ENCODE measurements at regions not wholly inside any gene's neighbourhood (a gene's known extent, or its start where the extent isn't known, plus 50 kb on each side); places are given as distances from the start of the nearest gene placed in this dataset.

GRCh38 chr7:38002689-38003088 is 82.2 kb downstream of the EPDR1 start:
- no peak for DNase-seq (ENCODE audit: low read depth in 2 of 2)

GRCh38 chr7:38006559-38006958 is 86.1 kb downstream of the EPDR1 start:
- no peak for DNase-seq (ENCODE audit: low read depth in 2 of 2)

GRCh38 chr7:38007096-38007495 is 86.7 kb downstream of the EPDR1 start:
- no peak for DNase-seq (ENCODE audit: low read depth in 2 of 2)

- DNase-seq (ENCODE audit: low read depth in 2 of 2): no peak
These were observed 92.8 kb downstream of the EPDR1 start for GRCh38 chr7:38013246-38013645.

- no peak for DNase-seq (ENCODE audit: low read depth in 2 of 2)
These were observed 96.1 kb downstream of the EPDR1 start for GRCh38 chr7:38016567-38016966.

GRCh38 chr7:38017320-38017719 is 96.9 kb downstream of the EPDR1 start:
- DNase-seq (ENCODE audit: low read depth in 2 of 2): no peak

- no peak for DNase-seq (ENCODE audit: low read depth in 2 of 2)
These were observed 99.8 kb downstream of the EPDR1 start for GRCh38 chr7:38020121-38020785.

- no peak for DNase-seq (ENCODE audit: low read depth in 2 of 2)
These were observed 101.5 kb downstream of the EPDR1 start for GRCh38 chr7:38021892-38022291.

GRCh38 chr7:38025815-38026214 is 105.4 kb downstream of the EPDR1 start:
- no peak for DNase-seq (ENCODE audit: low read depth in 2 of 2)

- no peak for DNase-seq (ENCODE audit: low read depth in 2 of 2)
These were observed 107.5 kb downstream of the EPDR1 start for GRCh38 chr7:38027884-38028455.

- DNase-seq (ENCODE audit: low read depth in 2 of 2): no peak
These were observed 113.8 kb downstream of the EPDR1 start for GRCh38 chr7:38034062-38034908.

GRCh38 chr7:38040831-38041230 is 120.4 kb downstream of the EPDR1 start:
- no peak for DNase-seq (ENCODE audit: low read depth in 2 of 2)

GRCh38 chr7:38049679-38050078 is 128.4 kb upstream of the STARD3NL start:
- DNase-seq (ENCODE audit: low read depth in 2 of 2): no peak

- no peak for DNase-seq (ENCODE audit: low read depth in 2 of 2)
These were observed 126.7 kb upstream of the STARD3NL start for GRCh38 chr7:38051311-38051710.

GRCh38 chr7:38051786-38052185 is 126.3 kb upstream of the STARD3NL start:
- no peak for DNase-seq (ENCODE audit: low read depth in 2 of 2)

GRCh38 chr7:38052786-38053185 is 125.3 kb upstream of the STARD3NL start:
- DNase-seq (ENCODE audit: low read depth in 2 of 2): no peak

- no peak for DNase-seq (ENCODE audit: low read depth in 2 of 2)
These were observed 123.8 kb upstream of the STARD3NL start for GRCh38 chr7:38054199-38054598.

GRCh38 chr7:38057829-38058228 is 120.2 kb upstream of the STARD3NL start:
- DNase-seq (ENCODE audit: low read depth in 2 of 2): no peak

GRCh38 chr7:38060116-38060515 is 117.9 kb upstream of the STARD3NL start:
- DNase-seq (ENCODE audit: low read depth in 2 of 2): no peak

- DNase-seq (ENCODE audit: low read depth in 2 of 2): no peak
These were observed 117.4 kb upstream of the STARD3NL start for GRCh38 chr7:38060637-38061036.

GRCh38 chr7:38066391-38066790 is 111.7 kb upstream of the STARD3NL start:
- DNase-seq (ENCODE audit: low read depth in 2 of 2): no peak

- DNase-seq (ENCODE audit: low read depth in 2 of 2): no peak
These were observed 109.6 kb upstream of the STARD3NL start for GRCh38 chr7:38068461-38068860.

- DNase-seq (ENCODE audit: low read depth in 2 of 2): no peak
These were observed 109.0 kb upstream of the STARD3NL start for GRCh38 chr7:38069052-38069451.
